GM12878 (cell line): ENCODE measurements at regions not wholly inside any gene's neighbourhood (a gene's known extent, or its start where the extent isn't known, plus 50 kb on each side); places are given as distances from the start of the nearest gene placed in this dataset.

Experiments
- ATAC-seq: fragments of 200-7000 bp; cut with Tn5 transposase; 3 replicates; pipeline ENCODE4 v1.9.1; 2020; ENCODE audit warnings: mild to moderate bottlenecking, moderate library complexity
- BruUV-seq: library from RNA; stranded (reverse); fragments of 400-500 nt; replicated peaks from 2 replicates; lab custom pipeline; 2021; lab: Mats Ljungman, UMichigan
- CTCF ChIA-PET: fragments of 300-600 bp; sonication (Branson Sonifier 250); formaldehyde crosslinking; extraction: SDS; loops from one replicate; lab custom pipeline; 2021; ENCODE audit warnings: inconsistent platforms; lab: Yijun Ruan, JAX
- POLR2A ChIA-PET: fragments of 350-600 bp; formaldehyde crosslinking; extraction: SDS; loops from one replicate; lab custom pipeline; 2021; ENCODE audit warnings: inconsistent platforms; lab: Charles Lee
- RAD21 ChIA-PET: fragments of 300-600 bp; sonication (Branson Sonifier 250); formaldehyde crosslinking; loops from one replicate; lab custom pipeline; 2023; ENCODE audit warnings: antibody characterized with exemption; ENCODE audit not compliant: unreplicated experiment; lab: Charles Lee
- SMC1A ChIA-PET: fragments of 300-600 bp; sonication (Branson Sonifier 250); formaldehyde crosslinking; loops from one replicate; lab custom pipeline; 2023; ENCODE audit not compliant: unreplicated experiment, uncharacterized antibody; lab: Charles Lee
- DNase-seq: peaks from one replicate; pipeline ENCODE4 v3.0.0-alpha.2; 2011; ENCODE audit warnings: low read depth, low spot score
- FAIRE-seq: peaks from 3 replicates; lab custom pipeline; 2011; peaks lifted over from hg19 to GRCh38; lab: Jason Lieb, UNC
- H2AFZ ChIP-seq: 2 replicates; pipeline ENCODE4 v1.6.0; 2011; ENCODE audit warnings: low read depth, low read length, control low read depth; ENCODE audit not compliant: control insufficient read depth
- H3K27ac ChIP-seq: 2 replicates; pipeline ENCODE4 v1.5.1; 2011; ENCODE audit warnings: control low read depth; ENCODE audit not compliant: control insufficient read depth, insufficient read depth
- H3K27me3 ChIP-seq, 2 experiments: replicated peaks in 1 of 2; 2 replicates each; pipeline versions ENCODE4 v1.6.0 to v1.6.1; 2011; ENCODE audit warnings: low read length in 1 of 2; ENCODE audit not compliant: control insufficient read depth in 2 of 2, insufficient read depth in 2 of 2
- H3K36me3 ChIP-seq, 2 experiments: 2 replicates each; pipeline ENCODE4 v1.5.1; 2011; ENCODE audit warnings: low read length in 1 of 2; ENCODE audit not compliant: control insufficient read depth in 2 of 2, insufficient read depth in 2 of 2
- H3K4me1 ChIP-seq: 2 replicates; pipeline ENCODE4 v1.6.1; 2011; ENCODE audit warnings: mild to moderate bottlenecking, low read length, moderate library complexity, mixed read lengths; ENCODE audit not compliant: control insufficient read depth, insufficient read depth
- H3K4me2 ChIP-seq: 2 replicates; pipeline ENCODE4 v1.6.0; 2011; ENCODE audit warnings: control low read depth; ENCODE audit not compliant: control insufficient read depth, insufficient read depth
- H3K4me3 ChIP-seq: fragments of 200-600 bp; sonication (generic); 2 replicates; pipeline ENCODE4 v1.5.1; 2016
- H3K79me2 ChIP-seq: 2 replicates; pipeline ENCODE4 v1.6.0; 2011; ENCODE audit warnings: low read length; ENCODE audit not compliant: control insufficient read depth, insufficient read depth
- H3K9ac ChIP-seq: 2 replicates; pipeline ENCODE4 v1.8.0; 2011; ENCODE audit warnings: low read length, control low read depth, mixed read lengths; ENCODE audit not compliant: control insufficient read depth, insufficient read depth
- H3K9me3 ChIP-seq: replicated peaks from 3 replicates; pipeline ENCODE4 v1.5.1; 2011; ENCODE audit warnings: mild to moderate bottlenecking, low read length; ENCODE audit not compliant: control insufficient read depth, insufficient read depth
- H4K20me1 ChIP-seq: 2 replicates; pipeline ENCODE4 v1.6.0; 2011; ENCODE audit not compliant: control insufficient read depth, insufficient read depth
- ATF7 ChIP-seq: fragments of 450-650 bp; IDR thresholded peaks from 2 replicates; pipeline ENCODE4 v1.6.1; 2016; ENCODE audit warnings: low read depth, mild to moderate bottlenecking
- CHD1 ChIP-seq: IDR thresholded peaks from 2 replicates; pipeline ENCODE4 v1.6.1; 2012; ENCODE audit warnings: low read depth, low read length, improper control_type of control experiment
- CREM ChIP-seq: IDR thresholded peaks from 2 replicates; pipeline ENCODE4 v1.6.1; 2014; ENCODE audit warnings: antibody characterized with exemption, low read depth
- CUX1 ChIP-seq: IDR thresholded peaks from 2 replicates; pipeline ENCODE4 v1.6.1; 2012; ENCODE audit warnings: improper control_type of control experiment, low read depth, low read length; ENCODE audit not compliant: insufficient replicate concordance
- ETV6 ChIP-seq, 2 experiments: fragments of 450-650 bp in 1 of 2; IDR thresholded peaks in 1 of 2; conservative IDR thresholded peaks in 1 of 2; 2 replicates each; pipeline ENCODE4 v1.6.1; 2014; ENCODE audit warnings: antibody characterized with exemption in 1 of 2, borderline replicate concordance in 1 of 2, low read depth in 1 of 2, mild to moderate bottlenecking in 1 of 2, moderate library complexity in 1 of 2
- GABPA ChIP-seq: IDR thresholded peaks from 2 replicates; pipeline ENCODE4 v1.6.1; 2014; ENCODE audit warnings: antibody characterized with exemption, low read depth, mild to moderate bottlenecking, inconsistent platforms
- RFX5 ChIP-seq: IDR thresholded peaks from 2 replicates; pipeline ENCODE4 v1.6.1; 2011; ENCODE audit warnings: low read depth, low read length, improper control_type of control experiment
- USF1 ChIP-seq: IDR thresholded peaks from 2 replicates; pipeline ENCODE4 v1.6.1; 2011; ENCODE audit warnings: borderline replicate concordance, low read depth, mild to moderate bottlenecking, moderate library complexity, mixed read lengths, low read length; ENCODE audit not compliant: insufficient read depth; ENCODE audit errors: extremely low read length
- WGBS: methylation state at CpG from one replicate; pipeline ENCODE4 v1.1.6; 2016; ENCODE audit warnings: low lambda C conversion rate; ENCODE audit not compliant: insufficient replicate concordance, insufficient coverage; ENCODE audit errors: missing lambda C conversion rate; 5-methylcytosine and 5-hydroxymethylcytosine counted together
- in situ Hi-C: fragments of 300-500 bp; cut with MboI; formaldehyde crosslinking; loops from 9 replicates; pipeline ENCODE4 v1.14.3; 2018; ENCODE audit warnings: mixed read lengths
- intact Hi-C: fragments of 100-400 bp; cut with micrococcal nuclease; formaldehyde crosslinking; loops from one replicate; pipeline ENCODE4 v1.14.2; 2022; ENCODE audit not compliant: unreplicated experiment
- TF ChIP-seq, protein P1 (sequence below): fragments of 450-650 bp; IDR thresholded peaks from 2 replicates; pipeline ENCODE4 v1.6.1; 2016; ENCODE audit warnings: mild to moderate bottlenecking

GRCh38 chr6:105499931-105500330 is 97.0 kb upstream of the PREP start:
- H3K9me3 ChIP-seq: no peaks in the 10 kb centered on the region; the same call in 2 of the 3 replicates
- SMC1A ChIA-PET: interaction anchor here (1.0 to 6.5 kb wide), 6 partner anchors 12 to 723 kb away, joined by 3 to 42 read pairs (median 4); no protein-coding TSS in a partner anchor
- no peak overlapping the region for H3K27ac ChIP-seq
- BruUV-seq: no TSS peak
- WGBS: 29% methylated on average over 3 of the region's 3 CpGs
- H3K4me1 ChIP-seq: peaks cover 14% of the 10 kb centered on the region
- H3K27me3 ChIP-seq: peaks cover 0 to 2% of the 10 kb centered on the region in 2 experiments; a peak in 2 of 4 replicates
- intact Hi-C loops (no loop called here), in situ Hi-C loops (no loop called here)
- no peak overlapping the region for H3K9ac ChIP-seq
- POLR2A ChIA-PET: no interaction called here
- RAD21 ChIA-PET: no interaction called here
- no peak for ATAC-seq
- H3K4me2 ChIP-seq: no peak overlapping the region
- no peaks in the 10 kb centered on the region for H3K79me2 ChIP-seq
- CTCF ChIA-PET: interaction anchor here (0.6 to 1.3 kb wide), 3 partner anchors 12 to 589 kb away, joined by 3 to 5 read pairs (median 3); no protein-coding TSS in a partner anchor
- FAIRE-seq: no peak
- no peaks in the 10 kb centered on the region for H3K36me3 ChIP-seq
- H2AFZ ChIP-seq: no peak overlapping the region
- no peak for DNase-seq
- TF ChIP-seq CREM (no peak), CUX1 (no peak), CHD1 (no peak), ATF7 (no peak), USF1 (no peak), GABPA (no peak), RFX5 (no peak), ETV6 (conservative IDR thresholded peaks at IDR 0.05 in 1 of 2, IDR thresholded peaks at IDR 0.05 in 1 of 2; ENCODE audit: borderline replicate concordance in 1 of 2, low read depth in 1 of 2) (no peak)
- TF ChIP-seq, protein P1, sequence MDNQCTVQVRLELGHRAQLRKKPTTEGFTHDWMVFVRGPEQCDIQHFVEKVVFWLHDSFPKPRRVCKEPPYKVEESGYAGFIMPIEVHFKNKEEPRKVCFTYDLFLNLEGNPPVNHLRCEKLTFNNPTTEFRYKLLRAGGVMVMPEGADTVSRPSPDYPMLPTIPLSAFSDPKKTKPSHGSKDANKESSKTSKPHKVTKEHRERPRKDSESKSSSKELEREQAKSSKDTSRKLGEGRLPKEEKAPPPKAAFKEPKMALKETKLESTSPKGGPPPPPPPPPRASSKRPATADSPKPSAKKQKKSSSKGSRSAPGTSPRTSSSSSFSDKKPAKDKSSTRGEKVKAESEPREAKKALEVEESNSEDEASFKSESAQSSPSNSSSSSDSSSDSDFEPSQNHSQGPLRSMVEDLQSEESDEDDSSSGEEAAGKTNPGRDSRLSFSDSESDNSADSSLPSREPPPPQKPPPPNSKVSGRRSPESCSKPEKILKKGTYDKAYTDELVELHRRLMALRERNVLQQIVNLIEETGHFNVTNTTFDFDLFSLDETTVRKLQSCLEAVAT: no peak
- H3K4me3 ChIP-seq: no peak overlapping the region
- H4K20me1 ChIP-seq: no peaks in the 10 kb centered on the region
